NCI-H2171 treated with DMSO at 0.1 percent for 48 hours (cell line): ENCODE measurements at regions not wholly inside any gene's neighbourhood (a gene's known extent, or its start where the extent isn't known, plus 50 kb on each side); places are given as distances from the start of the nearest gene placed in this dataset.

Experiments
- DNase-seq: peaks from one replicate; lab custom pipeline; 2025; lab: John Stamatoyannopoulos, UW

DNA sequence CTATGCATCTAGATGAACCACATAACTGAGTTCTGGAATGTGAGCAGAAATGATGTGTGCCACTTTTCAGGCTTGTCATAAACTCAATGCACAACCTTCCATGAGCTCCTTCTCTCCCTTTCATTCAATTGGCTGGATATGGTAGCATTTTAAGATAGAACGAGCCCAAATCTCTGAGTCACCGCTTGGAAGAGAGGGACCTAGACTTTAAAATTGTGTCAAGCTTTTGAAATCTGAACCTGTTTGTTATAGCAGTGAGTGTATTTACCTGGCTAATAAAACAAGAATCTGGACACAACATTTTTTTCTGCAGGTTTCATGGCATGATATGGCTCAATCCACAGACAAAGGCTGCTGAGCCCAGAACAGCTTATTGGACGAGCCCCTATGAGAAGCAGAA is 297.8 kb upstream of the SPRED2 start:
- DNase-seq: no peak

- no peak for DNase-seq
Measured at GRCh38 chr2:65729246-65729645, 296.8 kb upstream of the SPRED2 start.

- no peak for DNase-seq
Measured at GRCh38 chr2:65728477-65729180, 296.2 kb upstream of the SPRED2 start.

GRCh38 chr2:65727816-65728215 is 295.4 kb upstream of the SPRED2 start:
- no peak for DNase-seq

DNA sequence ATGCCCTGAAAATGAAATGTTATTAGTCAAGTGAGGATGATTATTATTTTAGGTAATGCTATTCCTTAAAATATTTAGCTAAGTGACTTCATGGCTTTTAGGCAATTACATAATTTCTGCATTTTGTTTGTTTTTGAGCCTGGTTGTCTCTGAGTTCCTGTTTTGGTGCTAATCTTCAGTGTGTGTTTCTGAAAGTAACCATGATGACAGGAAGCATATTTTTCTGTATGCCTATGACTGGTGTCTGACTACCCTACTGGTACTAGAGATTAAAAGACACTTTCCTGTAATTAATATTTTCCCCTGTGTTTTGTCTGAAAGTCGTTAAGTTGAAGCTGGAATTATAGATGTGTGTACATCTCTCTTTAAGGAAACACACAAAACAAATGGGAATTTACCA is 295.0 kb upstream of the SPRED2 start:
- DNase-seq: no peak

DNA sequence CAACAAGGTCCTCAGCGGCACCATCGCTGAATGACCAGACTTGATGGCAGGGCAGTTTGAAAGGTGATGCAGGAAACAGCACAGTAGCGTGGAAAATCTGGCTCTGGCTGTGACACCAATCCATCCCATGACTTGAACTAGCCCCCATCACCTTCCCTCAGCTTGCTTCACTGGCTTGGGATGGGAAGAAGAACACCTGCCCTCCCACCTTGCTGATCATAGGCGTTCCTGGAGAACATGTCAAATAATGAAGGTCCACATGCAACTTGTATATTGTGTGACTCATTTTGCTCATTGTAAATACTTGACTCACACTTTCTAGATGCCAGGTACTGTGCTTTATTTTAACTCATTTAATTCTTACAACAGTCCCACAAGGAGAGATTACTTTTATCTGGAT is 292.4 kb upstream of the SPRED2 start:
- no peak for DNase-seq

GRCh38 chr2:65724336-65724735 is 291.9 kb upstream of the SPRED2 start:
- DNase-seq: no peak

- DNase-seq: no peak
Measured at GRCh38 chr2:65722028-65722778, 289.8 kb upstream of the SPRED2 start.

DNA sequence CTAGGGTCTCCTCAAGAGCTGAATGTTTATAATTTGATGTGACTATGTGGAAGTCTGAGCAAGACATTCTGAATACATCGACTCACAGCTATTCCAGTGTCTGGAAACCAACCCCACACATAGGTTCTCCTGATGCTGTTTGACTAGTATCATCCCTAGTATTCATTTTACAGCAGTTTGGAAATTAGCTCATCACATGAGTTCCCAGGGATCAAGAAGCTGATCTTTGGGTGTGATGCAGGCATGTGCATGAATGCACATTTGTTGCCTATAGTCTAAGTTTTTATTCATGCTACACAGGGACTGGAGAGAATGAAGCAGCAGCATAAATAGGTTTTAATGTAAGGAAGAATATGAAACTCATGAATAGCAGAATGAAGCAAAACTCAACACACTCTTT is 284.3 kb upstream of the SPRED2 start:
- DNase-seq: no peak

DNA sequence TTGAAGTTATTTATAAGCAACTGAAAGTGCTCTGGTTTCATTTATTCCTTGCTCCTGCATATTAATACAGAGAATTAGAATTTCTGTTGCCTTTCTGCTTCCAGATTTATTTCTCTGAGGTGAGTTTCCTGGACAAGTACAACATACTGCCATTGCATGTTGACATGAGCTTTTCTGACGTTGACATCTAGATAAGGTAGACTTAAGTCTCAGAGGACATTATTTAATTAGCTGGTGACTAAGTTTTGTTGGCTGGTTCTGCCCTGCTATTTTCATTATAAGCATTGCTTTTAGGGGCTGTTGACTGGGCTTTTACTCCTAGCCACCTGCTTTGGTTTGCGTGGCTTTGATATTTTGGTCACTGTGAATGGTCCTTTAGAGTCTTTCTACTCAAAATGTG is 282.9 kb upstream of the SPRED2 start:
- no peak for DNase-seq

DNA sequence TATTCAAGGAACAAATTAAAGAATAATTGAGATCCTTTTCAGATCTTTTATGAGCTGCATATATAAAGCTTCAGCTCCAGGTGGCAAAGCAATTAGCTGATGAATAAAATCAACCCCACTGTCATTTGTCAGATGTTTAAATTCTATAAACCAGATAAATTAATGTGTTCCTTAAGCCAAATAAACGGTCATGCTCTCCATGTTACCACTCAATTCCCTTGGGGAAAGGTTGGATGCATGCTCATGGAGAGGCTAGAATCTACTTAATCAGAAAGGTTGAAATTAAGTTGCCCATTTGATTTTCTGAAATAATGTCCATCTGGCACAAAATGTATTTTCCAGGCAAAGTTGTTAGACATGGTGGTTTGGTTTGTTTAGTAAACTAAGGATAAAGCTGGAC is 282.5 kb upstream of the SPRED2 start:
- no peak for DNase-seq

- no peak for DNase-seq
Measured at GRCh38 chr2:65711863-65712262, 279.5 kb upstream of the SPRED2 start.

DNA sequence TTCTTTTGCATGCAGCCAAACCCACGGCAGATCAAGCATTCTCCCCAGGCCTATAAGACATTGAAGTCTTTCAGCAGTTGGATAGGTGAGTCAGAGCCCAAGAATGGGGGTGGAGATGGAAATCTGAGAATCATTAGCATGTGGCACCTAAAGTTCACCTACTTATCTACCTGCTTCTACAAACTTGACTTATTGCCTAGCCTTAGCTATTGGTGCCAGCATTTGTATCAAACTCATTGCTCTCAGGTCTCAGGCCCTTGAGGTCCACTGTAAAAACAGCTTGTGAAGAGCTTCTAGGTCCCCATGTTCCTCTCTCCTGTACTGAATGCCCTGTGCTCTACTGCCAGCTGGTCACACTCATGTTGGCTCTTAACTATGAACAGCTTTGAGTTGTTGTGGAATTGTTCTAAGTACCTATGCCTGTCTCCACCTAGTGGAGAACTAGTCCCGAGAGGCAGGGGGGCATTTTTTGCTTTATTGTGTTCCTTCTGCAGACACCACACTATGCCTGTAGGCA is 278.4 kb upstream of the SPRED2 start:
- peak; percentile 4 for DNase-seq

GRCh38 chr2:65710356-65710755 is 278.0 kb upstream of the SPRED2 start:
- no peak for DNase-seq

DNA sequence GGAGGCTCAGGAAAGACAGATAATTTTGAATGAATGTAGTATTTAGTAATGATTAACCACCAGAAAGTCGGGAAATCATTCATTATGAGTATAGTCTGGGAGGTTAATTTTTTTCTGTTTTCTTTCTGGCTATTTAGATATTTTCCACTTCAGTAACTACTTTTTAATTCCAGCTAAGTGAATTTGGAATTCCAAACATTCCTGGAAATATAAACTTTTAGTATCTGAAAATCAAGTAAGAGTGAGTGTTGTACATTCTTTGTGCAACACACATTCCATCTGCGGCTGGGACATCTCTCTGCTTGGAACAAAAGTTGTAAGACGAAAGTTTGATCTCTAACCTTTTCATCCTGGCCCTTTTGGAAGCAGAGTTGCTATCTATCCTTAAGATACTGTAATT is 275.7 kb upstream of the SPRED2 start:
- DNase-seq: no peak

DNA sequence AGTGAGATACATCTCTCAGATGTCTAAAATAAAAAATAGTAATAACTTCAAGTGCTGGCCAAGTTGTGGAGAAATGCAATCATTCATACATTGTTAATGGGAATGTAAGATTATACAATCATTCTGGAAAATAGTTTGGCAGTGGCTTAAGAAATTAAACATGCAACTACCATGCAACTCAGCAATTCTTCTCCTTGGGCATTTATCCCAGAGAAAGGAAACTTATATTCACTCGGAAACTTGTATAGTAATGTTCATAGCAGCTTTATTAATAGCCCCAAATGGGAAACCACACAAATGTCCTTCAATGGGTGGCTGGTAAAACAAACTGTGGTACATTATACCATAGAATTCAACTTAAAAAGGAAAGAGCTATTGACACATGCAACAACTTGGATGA is 274.0 kb upstream of the SPRED2 start:
- no peak for DNase-seq

GRCh38 chr2:65701191-65701590 is 268.8 kb upstream of the SPRED2 start:
- DNase-seq: no peak

GRCh38 chr2:65700720-65701119 is 268.3 kb upstream of the SPRED2 start:
- no peak for DNase-seq

DNA sequence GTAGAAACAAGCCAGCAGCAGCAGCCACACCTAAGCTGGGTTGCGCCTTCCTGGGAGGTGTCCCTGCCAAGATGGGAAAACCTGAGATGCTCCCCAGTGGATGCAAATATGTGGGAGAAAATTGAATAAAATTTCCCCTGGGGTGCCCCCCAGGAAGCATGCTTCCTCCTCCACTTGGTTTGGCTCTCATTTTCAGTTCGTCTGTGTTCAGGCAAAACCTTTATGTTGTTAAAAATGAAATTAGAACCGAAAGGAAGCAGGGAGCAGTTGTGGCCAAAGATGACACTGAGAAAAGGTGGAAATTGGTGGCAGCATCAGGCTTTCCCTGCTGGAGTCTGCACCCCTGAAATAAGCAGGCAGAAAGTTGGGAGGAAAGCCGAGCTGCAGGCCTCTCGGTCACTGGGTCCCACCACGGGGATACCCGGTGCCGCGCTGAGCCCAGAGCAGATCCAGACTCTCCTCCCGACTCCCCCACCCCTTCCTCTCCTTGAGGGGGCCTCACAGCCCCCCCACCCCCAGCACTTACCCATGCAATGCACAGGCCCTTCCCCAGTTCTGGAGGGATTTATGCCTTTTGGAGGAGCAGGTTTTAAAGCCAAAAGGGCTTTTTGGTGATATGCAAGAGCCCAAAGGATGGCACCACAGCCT is 267.7 kb upstream of the SPRED2 start:
- DNase-seq: no peak

DNA sequence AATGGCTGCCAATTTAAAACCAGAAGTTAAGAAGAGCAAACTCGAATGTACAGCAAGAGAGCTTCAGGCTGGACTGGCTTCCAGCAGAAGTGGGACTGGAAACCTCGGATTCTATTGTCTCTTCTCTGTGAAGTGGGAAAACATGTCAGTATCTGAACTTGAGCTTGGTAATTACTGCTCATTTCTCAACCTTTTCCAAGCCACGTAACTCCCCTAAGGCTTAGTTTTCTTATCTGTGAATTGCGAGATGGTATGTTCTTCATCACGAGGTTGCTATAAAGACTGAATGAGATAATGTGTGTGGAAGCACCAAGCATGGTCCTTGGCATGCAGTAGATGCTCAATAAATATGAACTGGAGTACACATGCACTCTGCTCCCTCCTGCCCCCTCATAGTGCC is 259.4 kb upstream of the SPRED2 start:
- no peak for DNase-seq

- DNase-seq: no peak
Measured at GRCh38 chr2:65688141-65688886, 255.9 kb upstream of the SPRED2 start.

DNA sequence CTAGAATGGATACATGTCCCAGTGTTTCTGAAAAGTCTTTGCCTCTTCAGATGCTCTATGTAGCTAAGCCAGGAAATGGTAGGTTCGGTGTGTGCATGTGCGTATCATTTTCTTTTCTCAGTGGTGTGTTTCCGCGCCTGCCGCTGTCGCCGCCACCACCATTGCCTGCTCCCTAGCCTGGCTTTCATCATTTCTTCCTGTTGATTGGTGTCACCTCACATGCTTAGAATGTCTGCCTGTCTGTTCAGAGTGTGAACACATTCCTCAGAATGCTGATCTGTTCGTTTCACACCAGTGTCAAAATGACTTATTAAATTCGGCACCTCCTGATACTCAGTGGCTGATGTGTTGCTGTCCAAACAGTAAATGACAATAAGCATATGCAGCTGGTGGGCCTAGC is 255.2 kb upstream of the SPRED2 start:
- DNase-seq: no peak
